HCT116 (cell line): ENCODE measurements at regions not wholly inside any gene's neighbourhood (a gene's known extent, or its start where the extent isn't known, plus 50 kb on each side); places are given as distances from the start of the nearest gene placed in this dataset.

Source experiments
- ATAC-seq: fragments of 200-7000 bp; cut with Tn5 transposase; 2 replicates; pipeline ENCODE4 v1.9.1; 2020; ENCODE audit warnings: mild to moderate bottlenecking, moderate library complexity
- BruUV-seq: library from RNA; stranded (reverse); fragments of 400-500 nt; replicated peaks from 2 replicates; lab custom pipeline; 2021; lab: Mats Ljungman, UMichigan
- CTCF ChIA-PET: fragments of 300-600 bp; sonication (Branson Sonifier 250); formaldehyde crosslinking; loops from one replicate; lab custom pipeline; 2021; ENCODE audit warnings: antibody characterized with exemption; lab: Charles Lee
- POLR2A ChIA-PET: fragments of 300-600, 350-600 bp; sonication (Branson Sonifier 250); formaldehyde crosslinking; loops from one replicate; lab custom pipeline; 2021; ENCODE audit warnings: antibody characterized with exemption; lab: Charles Lee
- RAD21 ChIA-PET, 2 experiments: fragments of 300-600 bp; sonication (Branson Sonifier 250); formaldehyde crosslinking; loops; one replicate each; lab custom pipeline; 2023; ENCODE audit warnings: low total read pairs in 2 of 2; ENCODE audit not compliant: uncharacterized antibody in 2 of 2, unreplicated experiment in 2 of 2, low non-redundant PET in 1 of 2; lab: Charles Lee
- DNase-seq: peaks from one replicate; pipeline ENCODE4 v3.0.0-alpha.2; 2010; ENCODE audit warnings: low read depth, low spot score
- H2AFZ ChIP-seq: fragments of 200-600 bp; shearing (Covaris generic), sonication (generic); 2 replicates; pipeline ENCODE4 v1.6.1; 2017; ENCODE audit warnings: low read depth, mixed run types, mixed read lengths, antibody characterized with exemption, low read length; ENCODE audit not compliant: poor library complexity, severe bottlenecking
- H3K27ac ChIP-seq: 2 replicates; pipeline ENCODE4 v1.5.1; 2012; ENCODE audit warnings: low read depth, low read length
- H3K27me3 ChIP-seq: fragments of 200-600 bp; sonication (generic); 2 replicates; pipeline ENCODE4 v1.6.1; 2016; ENCODE audit warnings: mixed run types, low read length, mixed read lengths; ENCODE audit not compliant: insufficient read depth
- H3K36me3 ChIP-seq, 2 experiments: fragments of 200-500 bp in 1 of 2; fragments of 200-600 bp in 1 of 2; sonication (Bioruptor generic) in 1 of 2; sonication (generic) in 1 of 2; 2 replicates each; pipeline versions ENCODE4 v1.5.1 to v1.6.1; 2014 to 2016; ENCODE audit warnings: low read length in 2 of 2, inconsistent platforms in 1 of 2, mixed read lengths in 1 of 2, mixed run types in 1 of 2; ENCODE audit not compliant: insufficient read depth in 2 of 2, control insufficient read depth in 1 of 2
- H3K4me1 ChIP-seq, 2 experiments: fragments of 200-600 bp in 1 of 2; sonication (generic) in 1 of 2; 2 replicates each; pipeline versions ENCODE4 v1.5.1 to v1.6.1; 2012 to 2017; ENCODE audit warnings: low read length in 2 of 2, inconsistent platforms in 1 of 2, mild to moderate bottlenecking in 1 of 2, mixed read lengths in 1 of 2, mixed run types in 1 of 2, moderate library complexity in 1 of 2; ENCODE audit not compliant: insufficient read depth in 2 of 2, control insufficient read depth in 1 of 2
- H3K4me2 ChIP-seq: fragments of 200-600 bp; sonication (generic); 2 replicates; pipeline ENCODE4 v1.6.1; 2017; ENCODE audit warnings: mixed run types, low read length, mixed read lengths
- H3K4me3 ChIP-seq, 2 experiments: fragments of 200-600 bp in 1 of 2; sonication (generic) in 1 of 2; replicated peaks in 1 of 2; 2 replicates each; pipeline ENCODE4 v1.5.1; 2011 to 2016; ENCODE audit warnings: low read length in 2 of 2, control low read depth in 1 of 2, low read depth in 1 of 2, mild to moderate bottlenecking in 1 of 2, mixed read lengths in 1 of 2, mixed run types in 1 of 2
- H3K79me2 ChIP-seq: fragments of 200-600 bp; sonication (generic); 2 replicates; pipeline ENCODE4 v1.6.1; 2017; ENCODE audit warnings: mild to moderate bottlenecking, mixed run types, low read length, moderate library complexity, mixed read lengths; ENCODE audit not compliant: insufficient read depth
- H3K9ac ChIP-seq: fragments of 200-600 bp; sonication (generic); 2 replicates; pipeline ENCODE4 v1.6.1; 2016; ENCODE audit warnings: low read length, mixed read lengths
- H3K9me2 ChIP-seq: fragments of 200-600 bp; sonication (generic), shearing (Covaris generic); 2 replicates; pipeline ENCODE4 v1.6.1; 2017; ENCODE audit warnings: mixed run types, mild to moderate bottlenecking, moderate library complexity; ENCODE audit not compliant: insufficient read depth
- H3K9me3 ChIP-seq, 2 experiments: fragments of 200-500 bp in 1 of 2; fragments of 200-600 bp in 1 of 2; sonication (Bioruptor generic) in 1 of 2; sonication (generic) in 1 of 2; 2 replicates each; pipeline ENCODE4 v1.6.1; 2014 to 2017; ENCODE audit warnings: low read length in 2 of 2, mixed read lengths in 2 of 2, inconsistent platforms in 1 of 2, low read depth in 1 of 2, mild to moderate bottlenecking in 1 of 2, mixed run types in 1 of 2, moderate library complexity in 1 of 2; ENCODE audit not compliant: control insufficient read depth in 1 of 2, insufficient read depth in 1 of 2
- H4K20me1 ChIP-seq: fragments of 200-600 bp; sonication (generic), shearing (Covaris generic); 2 replicates; pipeline ENCODE4 v1.6.1; 2017; ENCODE audit warnings: mixed run types, mild to moderate bottlenecking, moderate library complexity; ENCODE audit not compliant: insufficient read depth
- CEBPB ChIP-seq: IDR thresholded peaks from 2 replicates; pipeline ENCODE4 v1.6.1; 2012; ENCODE audit warnings: low read depth
- EGR1 ChIP-seq: IDR thresholded peaks from 2 replicates; pipeline ENCODE4 v1.6.1; 2012; ENCODE audit warnings: low read depth
- ELF1 ChIP-seq: IDR thresholded peaks from 2 replicates; pipeline ENCODE4 v1.6.1; 2012; ENCODE audit warnings: low read depth, borderline replicate concordance
- EZH2 ChIP-seq: fragments of 200-600 bp; sonication (generic); IDR thresholded peaks from 2 replicates; pipeline ENCODE4 v1.6.1; 2017; ENCODE audit warnings: antibody characterized with exemption, mixed run types
- EZH2phosphoT487 ChIP-seq: fragments of 200-600 bp; IDR thresholded peaks from 2 replicates; pipeline ENCODE4 v1.6.1; 2018; ENCODE audit warnings: antibody characterized with exemption, borderline replicate concordance
- JUND ChIP-seq: IDR thresholded peaks from 2 replicates; pipeline ENCODE4 v1.6.1; 2012
- POLR2A ChIP-seq: IDR thresholded peaks from 2 replicates; pipeline ENCODE4 v1.7.0; 2011; ENCODE audit warnings: borderline replicate concordance; ENCODE audit not compliant: insufficient read depth, insufficient read length; ENCODE audit errors: extremely low read depth
- POLR2AphosphoS5 ChIP-seq: IDR thresholded peaks from 2 replicates; pipeline ENCODE4 v1.6.1; 2011; ENCODE audit warnings: mild to moderate bottlenecking, low read depth, low read length, moderate library complexity
- RAD21 ChIP-seq: IDR thresholded peaks from 2 replicates; pipeline ENCODE4 v1.6.1; 2012; ENCODE audit warnings: low read depth, mild to moderate bottlenecking
- SIN3A ChIP-seq: IDR thresholded peaks from 2 replicates; pipeline ENCODE4 v1.6.1; 2012; ENCODE audit warnings: low read depth
- SP1 ChIP-seq: IDR thresholded peaks from 2 replicates; pipeline ENCODE4 v1.6.1; 2012; ENCODE audit warnings: low read depth
- SRF ChIP-seq: IDR thresholded peaks from 2 replicates; pipeline ENCODE4 v1.6.1; 2012; ENCODE audit warnings: low read depth
- TCF7L2 ChIP-seq: IDR thresholded peaks from 2 replicates; pipeline ENCODE4 v1.7.0; 2011; ENCODE audit warnings: borderline replicate concordance, inconsistent platforms; ENCODE audit not compliant: insufficient read depth, insufficient read length; ENCODE audit errors: extremely low read depth
- YY1 ChIP-seq: IDR thresholded peaks from 2 replicates; pipeline ENCODE4 v1.6.1; 2011; ENCODE audit warnings: low read length, low read depth, moderate library complexity, mild to moderate bottlenecking; ENCODE audit not compliant: insufficient replicate concordance; ENCODE audit errors: extremely low read depth
- ZFX ChIP-seq: fragments of 450-650 bp; IDR thresholded peaks from 2 replicates; pipeline ENCODE4 v1.6.1; 2017
- ZNF274 ChIP-seq: fragments of 200-500 bp; sonication (Bioruptor generic); IDR thresholded peaks from 2 replicates; pipeline ENCODE4 v1.6.1; 2014; ENCODE audit warnings: mild to moderate bottlenecking, low read depth, low read length, inconsistent platforms
- intact Hi-C: fragments of 100-400 bp; cut with micrococcal nuclease; formaldehyde crosslinking; loops from 2 replicates; pipeline ENCODE4 v1.10.0; 2022
- TF ChIP-seq, protein P1 (sequence below): IDR thresholded peaks from 2 replicates; pipeline ENCODE4 v1.6.1; 2012
- TF ChIP-seq, protein P2 (sequence below): IDR thresholded peaks from 2 replicates; pipeline ENCODE4 v1.6.1; 2011; ENCODE audit warnings: mild to moderate bottlenecking, low read length, moderate library complexity; ENCODE audit not compliant: insufficient replicate concordance; ENCODE audit errors: extremely low read depth
- TF ChIP-seq, protein P3 (sequence below), 3 experiments: fragments of 200-600 bp in 1 of 3; sonication (generic) in 1 of 3; IDR thresholded peaks in 2 of 3; conservative IDR thresholded peaks in 1 of 3; 2 replicates each; pipeline ENCODE4 v1.5.1; 2012 to 2017; ENCODE audit warnings: low read depth in 2 of 3, low read length in 2 of 3, antibody characterized with exemption in 1 of 3, borderline replicate concordance in 1 of 3, control low read depth in 1 of 3, mild to moderate bottlenecking in 1 of 3, mixed read lengths in 1 of 3, mixed run types in 1 of 3, moderate library complexity in 1 of 3; ENCODE audit not compliant: insufficient read depth in 1 of 3
- TF ChIP-seq, protein P4 (sequence below): IDR thresholded peaks from 2 replicates; pipeline ENCODE4 v1.6.1; 2012

DNA sequence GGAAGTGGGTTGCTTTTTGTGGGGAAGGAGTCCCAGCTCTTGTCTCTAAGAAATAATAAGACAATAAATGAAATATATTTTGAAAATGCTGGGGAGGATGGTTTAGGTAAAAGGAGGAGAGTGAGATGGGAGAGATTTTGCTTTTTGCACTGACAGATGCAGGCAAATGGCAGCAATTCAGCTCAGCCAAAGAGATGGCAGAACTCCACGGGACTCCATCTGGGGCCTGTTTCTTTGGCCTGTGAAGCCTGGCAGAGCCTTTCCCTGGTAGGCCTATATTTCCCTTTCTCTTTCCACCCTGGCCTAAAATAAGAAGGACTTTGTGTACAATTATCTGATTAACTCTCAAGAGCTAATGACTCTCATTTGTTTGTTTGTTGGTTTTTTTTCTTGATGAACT, 1525.1 kb downstream of the CDH11 start:
- Histone ChIP-seq H3K36me3 (no peaks in the 10 kb centered on the region), H3K4me1 (no peaks in the 10 kb centered on the region), H3K9ac (no peak overlapping the region), H3K4me2 (no peak overlapping the region), H3K9me3 (peaks cover 10 to 31% of the 10 kb centered on the region in 2 experiments; a peak in 2 of 4 replicates), H3K27ac (no peak overlapping the region), H3K9me2 (no peaks in the 10 kb centered on the region), H3K27me3 (no peaks in the 10 kb centered on the region), H2AFZ (no peak overlapping the region), H3K79me2 (no peaks in the 10 kb centered on the region), H3K4me3 (no peak overlapping the region), H4K20me1 (no peaks in the 10 kb centered on the region)
- RAD21 ChIA-PET, result no interaction called here
- CTCF ChIA-PET, result no interaction called here
- TF ChIP-seq YY1 (no peak), ELF1 (no peak), ZNF274 (no peak), EGR1 (no peak), TCF7L2 (no peak), JUND (no peak), POLR2A (no peak), ZFX (no peak), EZH2phosphoT487 (no peak), SP1 (no peak), RAD21 (no peak), EZH2 (no peak), SIN3A (no peak), POLR2AphosphoS5 (no peak), CEBPB (no peak), SRF (no peak)
- TF ChIP-seq, protein P1, sequence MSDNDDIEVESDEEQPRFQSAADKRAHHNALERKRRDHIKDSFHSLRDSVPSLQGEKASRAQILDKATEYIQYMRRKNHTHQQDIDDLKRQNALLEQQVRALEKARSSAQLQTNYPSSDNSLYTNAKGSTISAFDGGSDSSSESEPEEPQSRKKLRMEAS, result no peak
- TF ChIP-seq, protein P2, sequence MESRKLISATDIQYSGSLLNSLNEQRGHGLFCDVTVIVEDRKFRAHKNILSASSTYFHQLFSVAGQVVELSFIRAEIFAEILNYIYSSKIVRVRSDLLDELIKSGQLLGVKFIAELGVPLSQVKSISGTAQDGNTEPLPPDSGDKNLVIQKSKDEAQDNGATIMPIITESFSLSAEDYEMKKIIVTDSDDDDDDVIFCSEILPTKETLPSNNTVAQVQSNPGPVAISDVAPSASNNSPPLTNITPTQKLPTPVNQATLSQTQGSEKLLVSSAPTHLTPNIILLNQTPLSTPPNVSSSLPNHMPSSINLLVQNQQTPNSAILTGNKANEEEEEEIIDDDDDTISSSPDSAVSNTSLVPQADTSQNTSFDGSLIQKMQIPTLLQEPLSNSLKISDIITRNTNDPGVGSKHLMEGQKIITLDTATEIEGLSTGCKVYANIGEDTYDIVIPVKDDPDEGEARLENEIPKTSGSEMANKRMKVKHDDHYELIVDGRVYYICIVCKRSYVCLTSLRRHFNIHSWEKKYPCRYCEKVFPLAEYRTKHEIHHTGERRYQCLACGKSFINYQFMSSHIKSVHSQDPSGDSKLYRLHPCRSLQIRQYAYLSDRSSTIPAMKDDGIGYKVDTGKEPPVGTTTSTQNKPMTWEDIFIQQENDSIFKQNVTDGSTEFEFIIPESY, result no peak
- TF ChIP-seq, protein P3, sequence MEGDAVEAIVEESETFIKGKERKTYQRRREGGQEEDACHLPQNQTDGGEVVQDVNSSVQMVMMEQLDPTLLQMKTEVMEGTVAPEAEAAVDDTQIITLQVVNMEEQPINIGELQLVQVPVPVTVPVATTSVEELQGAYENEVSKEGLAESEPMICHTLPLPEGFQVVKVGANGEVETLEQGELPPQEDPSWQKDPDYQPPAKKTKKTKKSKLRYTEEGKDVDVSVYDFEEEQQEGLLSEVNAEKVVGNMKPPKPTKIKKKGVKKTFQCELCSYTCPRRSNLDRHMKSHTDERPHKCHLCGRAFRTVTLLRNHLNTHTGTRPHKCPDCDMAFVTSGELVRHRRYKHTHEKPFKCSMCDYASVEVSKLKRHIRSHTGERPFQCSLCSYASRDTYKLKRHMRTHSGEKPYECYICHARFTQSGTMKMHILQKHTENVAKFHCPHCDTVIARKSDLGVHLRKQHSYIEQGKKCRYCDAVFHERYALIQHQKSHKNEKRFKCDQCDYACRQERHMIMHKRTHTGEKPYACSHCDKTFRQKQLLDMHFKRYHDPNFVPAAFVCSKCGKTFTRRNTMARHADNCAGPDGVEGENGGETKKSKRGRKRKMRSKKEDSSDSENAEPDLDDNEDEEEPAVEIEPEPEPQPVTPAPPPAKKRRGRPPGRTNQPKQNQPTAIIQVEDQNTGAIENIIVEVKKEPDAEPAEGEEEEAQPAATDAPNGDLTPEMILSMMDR (IDR thresholded peaks at IDR 0.05 in 2 of 3, conservative IDR thresholded peaks at IDR 0.05 in 1 of 3; ENCODE audit: borderline replicate concordance in 1 of 3, insufficient read depth in 1 of 3, low read depth in 2 of 3, low read length in 2 of 3), result no peak
- TF ChIP-seq, protein P4, sequence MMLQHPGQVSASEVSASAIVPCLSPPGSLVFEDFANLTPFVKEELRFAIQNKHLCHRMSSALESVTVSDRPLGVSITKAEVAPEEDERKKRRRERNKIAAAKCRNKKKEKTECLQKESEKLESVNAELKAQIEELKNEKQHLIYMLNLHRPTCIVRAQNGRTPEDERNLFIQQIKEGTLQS, result no peak
- no TSS peak for BruUV-seq
- ATAC-seq, result no peak
- intact Hi-C loops, result no loop called here
- POLR2A ChIA-PET, result no interaction called here
- DNase-seq, result no peak
